HepG2 (cell line): ENCODE measurements at regions not wholly inside any gene's neighbourhood (a gene's known extent, or its start where the extent isn't known, plus 50 kb on each side); places are given as distances from the start of the nearest gene placed in this dataset.

Source experiments
- ATAC-seq: fragments of 200-7000 bp; cut with Tn5 transposase; 3 replicates; pipeline ENCODE4 v1.9.1; 2020; ENCODE audit warnings: mild to moderate bottlenecking, moderate library complexity
- BruUV-seq: library from RNA; stranded (reverse); fragments of 400-500 nt; replicated peaks from 2 replicates; lab custom pipeline; 2021; lab: Mats Ljungman, UMichigan
- CTCF ChIA-PET: fragments of 300-600 bp; formaldehyde crosslinking; extraction: SDS; loops from one replicate; lab custom pipeline; 2021; ENCODE audit warnings: low total read pairs, inconsistent platforms, low intra/inter-chr PET ratio; lab: Yijun Ruan, JAX
- POLR2A ChIA-PET: fragments of 350-600 bp; sonication (Branson Sonifier 250); formaldehyde crosslinking; loops from one replicate; lab custom pipeline; 2020; ENCODE audit warnings: antibody characterized with exemption, inconsistent platforms; lab: Yijun Ruan, JAX
- DNase-seq: peaks from one replicate; pipeline ENCODE4 v3.0.0-alpha.2; 2015; ENCODE audit warnings: low spot score
- FAIRE-seq: peaks from 3 replicates; lab custom pipeline; 2011; peaks lifted over from hg19 to GRCh38; lab: Jason Lieb, UNC
- H2AFZ ChIP-seq: one replicate; pipeline ENCODE4 v1.6.1; 2011; ENCODE audit warnings: low read length, inconsistent platforms
- H3K27ac ChIP-seq: fragments of 300-600 bp; 3 replicates; pipeline ENCODE4 v1.8.0; 2011; ENCODE audit warnings: mixed run types, mild to moderate bottlenecking, mixed read lengths, low read length, inconsistent platforms; ENCODE audit not compliant: insufficient read depth; ENCODE audit errors: extremely low read length
- H3K27me3 ChIP-seq, 2 experiments: fragments of 200-600 bp in 1 of 2; 2 replicates in 1 of 2; 3 replicates in 1 of 2; pipeline versions ENCODE4 v1.6.0 to v1.8.0; 2011; ENCODE audit warnings: low read length in 2 of 2, mild to moderate bottlenecking in 2 of 2, moderate library complexity in 2 of 2, inconsistent platforms in 1 of 2; ENCODE audit not compliant: insufficient read depth in 2 of 2, control insufficient read depth in 1 of 2
- H3K36me3 ChIP-seq, 2 experiments: fragments of 200-600 bp in 1 of 2; replicated peaks in 1 of 2; 2 replicates in 1 of 2; 3 replicates in 1 of 2; pipeline versions ENCODE4 v1.5.1 to v1.8.0; 2011; ENCODE audit warnings: low read length in 2 of 2, inconsistent platforms in 1 of 2; ENCODE audit not compliant: insufficient read depth in 2 of 2, control insufficient read depth in 1 of 2
- H3K4me1 ChIP-seq: 2 replicates; pipeline ENCODE4 v1.5.1; 2012; ENCODE audit warnings: low read length, inconsistent platforms; ENCODE audit not compliant: insufficient read depth
- H3K4me2 ChIP-seq: 2 replicates; pipeline ENCODE4 v1.6.0; 2011; ENCODE audit warnings: low read depth, low read length, inconsistent platforms
- H3K4me3 ChIP-seq, 3 experiments: fragments of 200-600 bp in 1 of 3; sonication (generic), shearing (Covaris generic) in 1 of 3; replicated peaks in 1 of 3; 2 replicates each; pipeline ENCODE4 v1.5.1; 2011 to 2016; ENCODE audit warnings: low read length in 3 of 3, inconsistent platforms in 2 of 3, low read depth in 2 of 3, mild to moderate bottlenecking in 2 of 3, control low read depth in 1 of 3, mixed read lengths in 1 of 3; ENCODE audit not compliant: insufficient read depth in 1 of 3
- H3K79me2 ChIP-seq: one replicate; pipeline ENCODE4 v1.6.1; 2011; ENCODE audit warnings: low read length, inconsistent platforms; ENCODE audit not compliant: insufficient read depth
- H3K9ac ChIP-seq: 2 replicates; pipeline ENCODE4 v1.6.0; 2011; ENCODE audit warnings: mild to moderate bottlenecking, low read depth, low read length, inconsistent platforms; ENCODE audit not compliant: insufficient read depth
- H3K9me3 ChIP-seq: 2 replicates; pipeline ENCODE4 v1.5.1; 2012; ENCODE audit warnings: mild to moderate bottlenecking, low read length
- H4K20me1 ChIP-seq: 2 replicates; pipeline ENCODE4 v1.6.0; 2011; ENCODE audit warnings: inconsistent platforms, mild to moderate bottlenecking, low read length, moderate library complexity; ENCODE audit not compliant: insufficient read depth
- BCL6 ChIP-seq: IDR thresholded peaks from 2 replicates; pipeline ENCODE4 v1.6.1; 2016; ENCODE audit warnings: missing genetic modification reagents, missing compliant biosample characterization
- CREM ChIP-seq, 2 experiments: sonication (generic) in 1 of 2; formaldehyde crosslinking in 1 of 2; IDR thresholded peaks; 2 replicates each; pipeline versions ENCODE4 v1.4.0 to v1.6.1; 2016 to 2020; ENCODE audit warnings: antibody characterized with exemption in 1 of 2, mild to moderate bottlenecking in 1 of 2, missing genetic modification reagents in 1 of 2
- MAX ChIP-seq: IDR thresholded peaks from 2 replicates; pipeline ENCODE4 v1.6.1; 2012; ENCODE audit warnings: inconsistent platforms
- MED8 ChIP-seq: sonication (generic); formaldehyde crosslinking; IDR thresholded peaks from 2 replicates; pipeline ENCODE4 v1.8.1; 2023; ENCODE audit warnings: mild to moderate bottlenecking, missing genetic modification reagents; ENCODE audit not compliant: insufficient replicate concordance
- PHF20 ChIP-seq: sonication (generic); formaldehyde crosslinking; IDR thresholded peaks from 2 replicates; pipeline ENCODE4 v1.5.0; 2020; ENCODE audit warnings: mild to moderate bottlenecking, missing genetic modification reagents
- POLR2AphosphoS5 ChIP-seq: IDR thresholded peaks from 2 replicates; pipeline ENCODE4 v1.6.1; 2012; ENCODE audit warnings: low read depth, low read length
- RBM22 ChIP-seq: fragments of 200-400 bp; formaldehyde crosslinking; optimal IDR thresholded peaks from 2 replicates; pipeline ENCODE3; 2017; ENCODE audit warnings: mild to moderate bottlenecking, low read length, moderate library complexity
- TBX3 ChIP-seq: fragments of 450-650 bp; IDR thresholded peaks from 2 replicates; pipeline ENCODE4 v1.6.1; 2017; ENCODE audit warnings: antibody characterized with exemption, mild to moderate bottlenecking, inconsistent platforms, borderline replicate concordance
- THYN1 ChIP-seq: sonication (generic); formaldehyde crosslinking; IDR thresholded peaks from 2 replicates; pipeline ENCODE4 v1.8.1; 2023; ENCODE audit warnings: low read depth, mild to moderate bottlenecking, moderate library complexity, missing genetic modification reagents, borderline replicate concordance
- ZFAT ChIP-seq: sonication (generic); formaldehyde crosslinking; conservative IDR thresholded peaks from 2 replicates; pipeline ENCODE4 v1.8.1; 2023; ENCODE audit warnings: missing genetic modification reagents, inconsistent platforms
- ZFP36L1 ChIP-seq: sonication (generic); formaldehyde crosslinking; IDR thresholded peaks from 2 replicates; pipeline ENCODE4 v1.8.0; 2022; ENCODE audit warnings: mild to moderate bottlenecking, missing genetic modification reagents, moderate library complexity
- ZNF749 ChIP-seq: sonication (generic); formaldehyde crosslinking; IDR thresholded peaks from 2 replicates; pipeline ENCODE4 v1.8.0; 2022; ENCODE audit warnings: mild to moderate bottlenecking, missing genetic modification reagents, moderate library complexity, borderline replicate concordance
- ZNF883 ChIP-seq: sonication (generic); formaldehyde crosslinking; IDR thresholded peaks from 2 replicates; pipeline ENCODE4 v1.5.1; 2020; ENCODE audit warnings: mild to moderate bottlenecking, missing genetic modification reagents; ENCODE audit errors: not compliant biosample characterization
- WGBS: methylation state at CpG from one replicate; pipeline ENCODE4 v1.1.6; 2017; ENCODE audit warnings: low lambda C conversion rate; 5-methylcytosine and 5-hydroxymethylcytosine counted together
- in situ Hi-C: cut with HindIII; loops from 2 replicates; pipeline ENCODE4 v1.10.0; 2017; ENCODE audit warnings: low pct_unique_long_range_greater_than_20kb; ENCODE audit not compliant: extremely low pct_ligation_motif_present
- intact Hi-C: fragments of 100-400 bp; cut with micrococcal nuclease; formaldehyde crosslinking; loops from one replicate; pipeline ENCODE4 v1.10.0; 2022; ENCODE audit not compliant: unreplicated experiment
- TF ChIP-seq, protein P1 (sequence below): sonication (generic); formaldehyde crosslinking; IDR thresholded peaks from 2 replicates; pipeline ENCODE4 v1.5.1; 2020; ENCODE audit warnings: mild to moderate bottlenecking, missing genetic modification reagents
- TF ChIP-seq, protein P2 (sequence below): sonication (generic); formaldehyde crosslinking; IDR thresholded peaks from 2 replicates; pipeline ENCODE4 v1.8.0; 2022; ENCODE audit warnings: mild to moderate bottlenecking, missing genetic modification reagents, borderline replicate concordance

GRCh38 chr4:137648531-137648930 lies 116.2 kb upstream of the PCDH18 start (continued):
- no peak for TF ChIP-seq BCL6 (CRISPR knock-in tag)
- no peak for TF ChIP-seq ZNF749 (CRISPR knock-in tag)
- no peak for TF ChIP-seq THYN1 (CRISPR knock-in tag)
- no peak for TF ChIP-seq PHF20 (CRISPR knock-in tag)
- no peak for TF ChIP-seq MAX

DNA sequence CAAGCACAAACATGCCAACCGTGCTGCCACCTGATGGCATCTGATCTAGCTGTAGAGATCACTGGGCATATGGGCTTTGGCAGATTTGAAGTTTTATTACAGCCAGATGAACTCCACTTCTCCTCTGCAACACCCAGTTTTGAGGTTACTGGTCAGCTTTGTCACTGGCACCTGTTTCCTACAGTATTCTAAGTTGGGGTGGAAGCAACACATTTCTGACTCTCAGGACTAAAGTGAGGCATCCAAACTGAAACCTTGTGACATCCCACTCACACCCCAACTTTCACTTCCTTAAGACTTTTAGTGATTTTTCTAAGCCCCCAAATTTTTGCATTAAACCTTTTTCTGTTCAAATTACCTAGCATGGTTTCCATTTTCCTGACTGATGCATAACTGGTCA lies 115.1 kb upstream of the PCDH18 start:
- BruUV-seq = no TSS peak
- in situ Hi-C loops (no loop called here), intact Hi-C loops (no loop called here)
- ATAC-seq = no peak
- Histone ChIP-seq H3K36me3 (no peaks in the 10 kb centered on the region), H3K27me3 (no peaks in the 10 kb centered on the region; a peak in 1 of 5 replicates), H2AFZ (no peak overlapping the region), H3K9ac (no peak overlapping the region), H4K20me1 (no peaks in the 10 kb centered on the region), H3K27ac (no peak overlapping the region), H3K79me2 (no peaks in the 10 kb centered on the region), H3K4me3 (no peak overlapping the region), H3K9me3 (no peaks in the 10 kb centered on the region), H3K4me2 (no peak overlapping the region), H3K4me1 (no peaks in the 10 kb centered on the region)
- CTCF ChIA-PET = no interaction called here
- POLR2A ChIA-PET = no interaction called here
- FAIRE-seq = no peak
- TF ChIP-seq ZNF883 (CRISPR knock-in tag) (no peak), TBX3 (no peak), CREM (IDR thresholded peaks at IDR 0.05) (no peak), CREM (CRISPR knock-in tag; IDR thresholded peaks at IDR 0.05) (no peak), MED8 (CRISPR knock-in tag) (no peak), POLR2AphosphoS5 (no peak), ZFAT (CRISPR knock-in tag) (no peak), RBM22 (no peak), ZFP36L1 (CRISPR knock-in tag) (no peak)
- TF ChIP-seq, protein P1, sequence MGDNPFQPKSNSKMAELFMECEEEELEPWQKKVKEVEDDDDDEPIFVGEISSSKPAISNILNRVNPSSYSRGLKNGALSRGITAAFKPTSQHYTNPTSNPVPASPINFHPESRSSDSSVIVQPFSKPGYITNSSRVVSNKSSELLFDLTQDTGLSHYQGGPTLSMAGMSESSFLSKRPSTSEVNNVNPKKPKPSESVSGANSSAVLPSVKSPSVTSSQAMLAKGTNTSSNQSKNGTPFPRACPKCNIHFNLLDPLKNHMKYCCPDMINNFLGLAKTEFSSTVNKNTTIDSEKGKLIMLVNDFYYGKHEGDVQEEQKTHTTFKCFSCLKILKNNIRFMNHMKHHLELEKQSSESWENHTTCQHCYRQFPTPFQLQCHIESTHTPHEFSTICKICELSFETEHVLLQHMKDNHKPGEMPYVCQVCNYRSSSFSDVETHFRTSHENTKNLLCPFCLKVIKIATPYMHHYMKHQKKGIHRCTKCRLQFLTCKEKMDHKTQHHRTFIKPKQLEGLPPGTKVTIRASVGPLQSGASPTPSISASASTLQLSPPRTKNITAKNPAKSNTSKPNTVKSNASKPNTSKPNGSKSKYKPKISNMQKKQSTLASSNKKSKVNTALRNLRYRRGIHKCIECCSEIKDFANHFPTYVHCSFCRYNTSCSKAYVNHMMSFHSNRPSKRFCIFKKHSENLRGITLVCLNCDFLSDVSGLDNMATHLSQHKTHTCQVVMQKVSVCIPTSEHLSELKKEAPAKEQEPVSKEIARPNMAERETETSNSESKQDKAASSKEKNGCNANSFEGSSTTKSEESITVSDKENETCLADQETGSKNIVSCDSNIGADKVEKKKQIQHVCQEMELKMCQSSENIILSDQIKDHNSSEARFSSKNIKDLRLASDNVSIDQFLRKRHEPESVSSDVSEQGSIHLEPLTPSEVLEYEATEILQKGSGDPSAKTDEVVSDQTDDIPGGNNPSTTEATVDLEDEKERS (CRISPR knock-in tag) = no peak
- TF ChIP-seq, protein P2, sequence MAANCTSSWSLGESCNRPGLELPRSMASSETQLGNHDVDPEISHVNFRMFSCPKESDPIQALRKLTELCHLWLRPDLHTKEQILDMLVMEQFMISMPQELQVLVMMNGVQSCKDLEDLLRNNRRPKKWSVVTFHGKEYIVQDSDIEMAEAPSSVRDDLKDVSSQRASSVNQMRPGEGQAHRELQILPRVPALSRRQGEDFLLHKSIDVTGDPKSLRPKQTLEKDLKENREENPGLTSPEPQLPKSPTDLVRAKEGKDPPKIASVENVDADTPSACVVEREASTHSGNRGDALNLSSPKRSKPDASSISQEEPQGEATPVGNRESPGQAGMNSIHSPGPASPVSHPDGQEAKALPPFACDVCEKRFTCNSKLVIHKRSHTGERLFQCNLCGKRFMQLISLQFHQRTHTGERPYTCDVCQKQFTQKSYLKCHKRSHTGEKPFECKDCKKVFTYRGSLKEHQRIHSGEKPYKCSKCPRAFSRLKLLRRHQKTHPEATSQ (CRISPR knock-in tag) = no peak
- 7% methylated on average over 1 of the region's 1 CpG for WGBS
- no peak for DNase-seq
